ENCODE measurements at regions not wholly inside any gene's neighbourhood (a gene's known extent, or its start where the extent isn't known, plus 50 kb on each side); places are given as distances from the start of the nearest gene placed in this dataset.

DNA sequence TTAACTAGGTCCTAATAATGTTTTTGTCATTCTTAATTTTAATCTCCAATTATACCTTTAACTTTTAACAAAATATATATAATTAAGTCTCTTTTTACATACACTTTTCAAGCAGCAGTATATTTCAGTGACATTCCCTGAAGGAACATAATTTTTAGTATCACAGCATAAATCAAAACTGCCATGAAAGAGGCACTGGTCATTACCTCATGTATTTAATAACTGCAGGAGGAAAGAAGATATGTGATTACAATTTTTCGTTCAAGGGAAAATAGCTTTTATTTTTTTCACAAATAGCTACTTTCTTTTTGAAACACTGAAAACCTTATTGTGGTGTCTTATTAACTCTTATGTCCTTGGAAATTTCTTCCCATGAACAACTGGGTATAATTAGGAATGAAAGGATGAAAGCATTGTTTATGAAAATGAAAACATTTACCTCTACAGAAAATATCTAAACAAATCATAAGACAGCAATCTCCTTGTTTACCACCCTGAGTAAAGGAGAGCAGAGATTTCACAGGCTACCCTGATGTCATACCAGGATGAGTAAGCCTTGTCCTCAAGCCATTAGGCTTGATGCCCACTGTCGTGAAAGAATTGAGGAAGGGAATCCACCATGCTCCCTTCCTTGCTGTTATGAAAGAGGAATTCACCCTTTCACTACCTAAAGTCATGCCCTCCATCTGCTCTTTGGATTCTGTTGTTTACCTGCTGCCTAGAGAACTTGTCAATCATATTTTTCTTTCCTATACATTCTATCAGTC lies 877.2 kb upstream of the PCDH20 start:
- TF ChIP-seq POLR2A (IDR thresholded peaks at IDR 0.05) (no peak), CTCF (IDR thresholded peaks at IDR 0.05) (no peak)
